Endothelial cell of hepatic sinusoid (primary cell): ENCODE measurements at regions not wholly inside any gene's neighbourhood (a gene's known extent, or its start where the extent isn't known, plus 50 kb on each side); places are given as distances from the start of the nearest gene placed in this dataset.

Source experiments
- in situ Hi-C: cut with HindIII; loops from 2 replicates; pipeline ENCODE4 v1.10.0; 2017; ENCODE audit warnings: low sequenced_read_pairs

DNA sequence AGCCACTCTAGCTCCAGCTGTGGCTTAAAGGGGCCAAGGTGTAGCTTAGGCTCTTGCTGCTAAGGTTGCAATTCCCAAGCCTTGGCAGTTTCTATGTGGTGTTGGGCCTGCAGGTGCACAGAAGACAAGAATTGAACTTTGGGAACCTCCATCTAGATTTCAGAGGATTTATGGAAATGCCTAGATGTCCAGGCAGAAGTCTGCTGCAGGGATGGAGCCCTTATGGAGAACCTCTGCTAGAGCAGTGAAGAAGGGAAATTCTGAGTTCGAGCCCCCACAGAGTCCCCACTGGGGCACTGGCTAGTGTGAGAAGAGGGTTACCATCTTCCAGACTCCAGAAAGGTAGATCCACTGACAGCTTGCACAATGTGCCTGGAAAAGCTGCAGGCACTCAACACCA lies 694.7 kb downstream of the SLC16A7 start:
- in situ Hi-C loops = no loop called here

DNA sequence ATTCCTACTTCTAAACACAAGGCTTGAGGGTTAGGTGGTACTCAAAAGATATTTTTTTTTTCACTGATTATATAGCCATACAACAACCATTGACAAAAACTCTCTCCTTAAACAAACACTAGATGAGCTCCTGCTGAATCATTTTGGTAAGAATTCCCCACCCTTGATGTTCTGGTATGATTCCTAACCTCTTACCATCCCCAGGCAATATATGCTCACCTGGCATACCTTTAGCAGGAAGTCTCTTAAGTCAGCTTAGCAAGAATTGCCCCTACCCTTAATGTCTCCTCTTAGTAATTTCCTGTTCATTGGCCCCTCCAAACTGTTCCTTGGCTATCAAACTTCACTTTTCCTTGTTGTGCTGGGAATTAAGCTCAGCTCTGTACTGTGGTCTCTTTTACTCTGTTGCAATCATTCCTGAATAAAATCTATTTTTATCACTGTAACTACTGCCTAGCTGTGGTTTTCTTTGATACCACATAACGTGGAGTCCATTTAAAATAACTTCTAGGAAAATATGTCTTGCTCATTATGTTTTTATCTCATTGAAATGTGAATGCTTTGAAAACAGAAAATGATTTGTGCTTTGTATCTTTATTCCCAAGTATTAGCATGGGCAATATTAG lies 712.6 kb downstream of the SLC16A7 start:
- in situ Hi-C loops = no loop called here

DNA sequence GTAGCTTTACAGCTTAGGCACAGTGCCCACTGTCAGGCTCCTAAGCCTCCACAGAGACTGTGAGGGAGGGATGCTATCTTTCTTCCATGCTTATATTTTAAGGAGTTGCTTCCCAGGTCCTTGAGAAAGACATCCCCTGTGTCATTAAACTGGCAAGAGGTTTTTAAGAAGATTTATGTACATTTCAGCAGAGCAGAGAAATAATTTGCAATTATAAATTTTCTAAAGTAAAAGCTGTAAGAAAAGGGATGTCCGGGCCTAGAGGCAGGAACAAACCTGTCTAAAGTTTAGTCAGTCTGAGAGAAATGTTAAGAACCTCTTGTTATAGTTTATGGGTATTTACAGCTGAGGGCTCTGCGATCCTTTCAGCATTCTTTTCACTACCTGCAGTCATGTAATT lies 716.1 kb downstream of the SLC16A7 start:
- in situ Hi-C loops = no loop called here

DNA sequence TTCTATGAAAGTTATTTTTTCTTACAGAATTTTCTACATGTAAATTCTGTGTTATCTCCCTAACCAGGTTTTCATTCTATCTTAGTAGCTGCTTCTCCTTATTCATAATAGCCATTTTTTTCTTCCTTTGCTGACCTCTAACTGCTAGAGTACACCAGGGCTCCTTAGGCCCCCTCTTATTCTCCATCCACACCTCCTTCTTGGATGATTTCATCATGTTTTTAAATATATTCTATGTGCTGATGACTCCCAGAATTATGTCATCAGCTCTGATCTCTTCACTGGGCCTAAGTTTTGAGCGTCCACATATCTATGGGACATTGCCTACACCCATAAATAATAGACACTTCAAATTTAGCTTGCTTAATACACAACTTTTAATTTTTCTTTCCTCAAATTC lies 721.5 kb downstream of the SLC16A7 start:
- in situ Hi-C loops = no loop called here

DNA sequence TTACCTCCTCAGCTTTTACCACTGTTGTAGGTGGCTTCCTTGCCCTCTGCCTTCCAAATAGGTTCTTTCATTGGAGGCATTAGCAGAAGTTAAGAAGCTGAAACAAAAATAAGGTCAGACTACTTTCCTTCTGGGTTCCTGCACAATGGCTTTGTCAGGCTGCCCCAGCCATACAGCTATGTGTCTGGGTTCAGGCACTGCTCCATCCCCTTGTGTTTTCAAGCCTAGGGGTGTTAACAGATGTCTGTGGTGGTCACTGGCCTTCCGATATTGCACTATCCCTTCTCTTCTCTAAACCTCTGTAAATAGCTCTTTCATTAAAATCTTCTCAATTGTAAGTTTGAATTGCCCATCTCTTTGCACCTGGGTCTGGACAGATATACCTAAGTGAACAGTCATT lies 728.9 kb downstream of the SLC16A7 start:
- in situ Hi-C loops = no loop called here

DNA sequence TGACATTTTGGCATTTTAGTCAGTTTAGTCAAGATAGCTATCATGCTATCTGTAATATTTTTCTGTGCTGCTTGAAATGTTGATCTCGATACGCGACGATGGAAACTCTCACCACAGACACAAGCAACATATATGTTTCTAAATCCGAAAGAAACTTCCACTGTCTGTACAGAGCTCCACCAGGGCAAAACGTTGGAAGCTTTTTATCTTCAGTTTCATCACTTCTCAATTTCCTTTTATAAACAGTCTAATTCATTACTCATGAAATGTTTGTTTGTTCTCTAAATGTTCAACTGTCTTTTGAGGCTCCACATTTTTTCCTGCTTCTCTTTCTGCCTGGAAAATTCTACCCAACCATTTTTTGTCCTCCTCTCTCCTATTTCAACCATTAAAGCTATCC lies 737.6 kb downstream of the SLC16A7 start:
- in situ Hi-C loops = no loop called here

DNA sequence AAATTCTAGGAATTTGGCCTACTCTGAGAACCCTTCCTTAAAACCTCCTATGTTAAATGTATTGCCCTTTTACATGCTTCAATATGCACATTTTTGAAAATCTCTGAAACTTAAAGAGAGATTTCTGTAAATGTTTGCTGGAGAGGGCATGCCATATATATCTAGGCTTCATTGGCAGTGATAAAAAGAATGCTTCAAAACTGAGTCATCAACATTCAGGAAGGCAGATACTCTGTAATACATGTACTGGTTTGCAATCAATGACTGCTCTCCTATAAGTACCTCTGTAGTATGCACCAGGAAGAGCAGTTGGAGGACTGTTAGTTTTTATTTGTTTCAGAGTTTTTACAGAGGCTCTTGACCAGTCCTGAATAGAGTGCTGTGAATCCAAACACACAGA lies 739.9 kb downstream of the SLC16A7 start:
- in situ Hi-C loops = no loop called here

DNA sequence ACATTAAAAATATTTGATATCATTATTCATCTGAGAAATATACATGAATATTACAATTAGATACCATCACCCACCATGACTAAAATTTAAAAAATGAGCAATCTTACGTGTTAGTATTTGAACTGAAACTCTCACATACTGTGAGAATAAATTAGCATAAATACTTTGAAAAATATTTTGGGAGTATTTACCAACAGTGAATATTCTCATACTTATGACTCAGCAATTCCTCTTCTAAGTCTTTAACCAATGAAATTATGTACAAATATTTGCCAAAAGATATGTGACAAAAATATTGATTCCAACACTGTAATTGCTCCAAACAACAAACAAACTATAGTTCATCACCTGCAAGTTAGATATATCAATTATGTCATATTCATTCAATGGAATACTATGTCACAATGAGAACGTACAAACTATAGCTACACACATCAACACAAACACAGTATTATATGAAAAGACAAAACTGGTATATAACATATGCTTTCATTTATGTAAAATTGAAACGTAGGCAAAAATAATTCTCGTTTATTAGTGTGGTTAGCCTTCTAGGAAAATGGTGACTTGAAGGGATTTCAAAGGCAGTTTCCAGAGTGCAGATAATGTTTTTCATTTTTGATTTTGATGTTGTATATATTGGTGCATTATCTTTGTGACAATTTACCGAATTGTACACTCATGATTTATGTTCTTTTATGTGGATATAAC lies 742.2 kb downstream of the SLC16A7 start:
- in situ Hi-C loops = no loop called here

DNA sequence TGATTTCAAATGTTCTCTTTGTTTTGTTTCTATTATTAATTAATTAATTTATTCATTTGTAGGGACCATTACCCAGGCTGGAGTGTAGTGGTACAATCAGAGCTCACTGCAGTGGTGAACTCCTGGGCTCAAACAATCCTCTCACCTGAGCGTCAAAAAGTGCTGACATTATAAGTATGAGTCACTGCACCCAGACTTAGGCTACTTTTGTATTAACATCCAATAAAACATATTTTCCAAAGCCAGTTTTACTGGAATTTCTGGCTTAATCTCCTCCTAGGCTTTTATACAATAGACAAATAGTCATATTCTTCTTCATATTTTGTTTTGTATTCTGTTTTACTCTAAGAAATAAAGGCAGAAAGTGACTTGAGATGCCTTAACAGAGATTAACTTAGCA lies 749.6 kb downstream of the SLC16A7 start:
- in situ Hi-C loops = no loop called here

DNA sequence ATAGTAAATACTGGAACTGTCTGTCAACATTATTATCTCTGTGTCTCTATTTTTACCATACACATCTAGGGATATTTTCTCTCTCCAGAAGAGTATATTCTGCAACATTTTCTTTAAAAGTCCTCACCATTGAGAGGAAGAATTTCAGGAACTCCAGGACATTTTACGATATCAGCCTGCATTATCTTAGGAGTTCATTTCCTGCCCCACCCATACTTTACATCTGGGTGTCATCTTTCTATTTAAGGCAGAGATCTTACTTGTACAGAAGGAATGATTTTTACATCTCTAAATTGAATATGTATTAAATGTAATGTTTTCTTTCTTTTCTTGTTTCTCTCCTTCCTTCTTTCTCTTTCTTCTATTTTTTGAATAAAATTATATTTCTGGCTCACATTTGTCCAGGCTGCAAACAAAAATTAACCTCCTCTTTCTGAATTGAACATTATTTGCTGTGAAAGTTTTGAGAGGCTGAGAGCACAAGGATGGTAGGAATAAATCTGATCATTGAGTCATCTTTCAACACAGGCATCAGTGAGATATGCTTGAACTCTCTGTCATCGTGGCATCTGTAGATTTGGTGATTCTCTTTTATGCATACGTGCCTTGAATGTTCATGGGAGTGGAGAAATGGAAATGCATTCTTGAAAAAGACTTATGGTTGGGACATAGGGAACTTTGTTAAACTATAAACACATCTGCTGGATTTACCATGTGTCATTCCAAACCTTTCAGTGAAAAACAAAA lies 753.6 kb downstream of the SLC16A7 start:
- in situ Hi-C loops = no loop called here

DNA sequence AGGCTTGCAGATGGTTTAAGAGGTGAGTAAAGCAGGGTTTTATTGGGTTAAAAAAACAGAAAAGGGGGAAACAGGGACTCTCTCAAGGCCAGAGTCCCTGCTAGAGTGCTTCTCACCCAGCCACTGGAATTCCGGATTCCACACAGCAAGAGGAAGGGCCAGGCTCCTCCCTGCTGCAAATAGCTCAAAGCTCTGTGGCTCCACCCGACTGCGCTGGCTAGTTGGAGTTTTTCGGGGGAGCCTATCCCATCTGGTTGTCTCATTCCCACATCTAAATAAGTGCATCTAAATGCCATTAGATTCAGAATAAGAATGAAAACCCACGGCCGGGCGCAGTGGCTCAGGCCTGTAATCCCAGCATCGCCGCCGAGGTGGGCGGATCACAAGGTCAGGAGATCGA lies 791.5 kb downstream of the SLC16A7 start:
- in situ Hi-C loops = loop anchor here (5.0 kb wide), 1 partner anchor 45 kb away; no protein-coding TSS in a partner anchor

DNA sequence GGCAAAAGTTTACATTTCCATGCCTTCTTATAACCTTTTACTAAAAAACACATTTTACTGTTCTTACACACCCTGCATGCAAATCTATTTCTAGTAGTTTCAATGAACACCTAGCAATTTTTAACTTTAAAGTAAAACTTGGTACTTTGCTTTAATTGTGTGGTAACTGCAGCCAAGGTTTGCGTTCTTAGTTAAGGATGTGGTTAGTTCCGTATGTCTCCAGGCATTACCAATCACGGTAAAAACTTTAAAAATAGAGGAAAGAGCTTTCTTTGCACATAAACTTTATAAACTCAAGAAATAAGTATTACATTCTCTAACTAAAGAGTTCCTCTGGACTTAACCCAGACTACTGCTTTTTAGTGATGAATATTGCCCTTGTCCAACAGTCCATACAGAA lies 795.2 kb downstream of the SLC16A7 start:
- in situ Hi-C loops = no loop called here

DNA sequence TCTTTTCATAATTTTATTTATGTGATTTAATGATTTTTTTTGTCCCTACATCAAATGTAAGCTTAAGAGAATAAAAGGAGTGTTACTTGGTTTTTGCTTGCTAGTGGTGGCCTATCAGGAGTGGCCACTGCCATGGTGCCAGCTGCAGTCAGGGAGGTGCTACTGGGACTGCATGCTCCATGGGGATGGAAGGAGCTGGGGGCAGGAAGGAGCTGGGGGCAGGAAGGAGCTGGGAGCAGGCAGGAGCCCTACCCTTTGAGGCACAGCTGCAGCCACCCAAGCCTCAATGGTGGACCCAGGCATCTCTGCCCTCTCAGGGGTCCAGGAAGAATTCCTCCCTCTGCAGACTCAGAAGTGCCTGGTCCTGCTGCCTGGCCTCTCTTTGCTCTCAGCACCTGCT lies 796.0 kb downstream of the SLC16A7 start:
- in situ Hi-C loops = no loop called here

DNA sequence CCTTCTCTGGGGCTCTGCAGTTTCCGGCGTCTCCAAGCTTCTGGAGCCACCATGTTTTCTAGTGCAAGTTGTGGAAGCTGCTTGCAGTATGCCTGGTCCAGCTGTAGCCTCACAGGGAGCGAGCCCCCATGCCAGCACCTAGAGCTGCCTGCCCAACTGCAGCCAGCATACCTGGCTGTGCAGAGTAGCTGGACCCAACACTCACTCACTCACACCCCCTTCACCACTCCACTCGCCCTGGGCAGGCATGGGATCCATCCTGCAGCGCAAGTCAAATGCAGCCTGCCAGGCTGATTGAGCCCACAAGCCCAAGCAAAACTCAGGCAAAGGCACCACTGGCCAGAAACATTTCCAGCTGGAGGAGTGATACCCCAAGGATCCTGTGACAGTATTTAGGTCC lies 797.3 kb downstream of the SLC16A7 start:
- in situ Hi-C loops = no loop called here

DNA sequence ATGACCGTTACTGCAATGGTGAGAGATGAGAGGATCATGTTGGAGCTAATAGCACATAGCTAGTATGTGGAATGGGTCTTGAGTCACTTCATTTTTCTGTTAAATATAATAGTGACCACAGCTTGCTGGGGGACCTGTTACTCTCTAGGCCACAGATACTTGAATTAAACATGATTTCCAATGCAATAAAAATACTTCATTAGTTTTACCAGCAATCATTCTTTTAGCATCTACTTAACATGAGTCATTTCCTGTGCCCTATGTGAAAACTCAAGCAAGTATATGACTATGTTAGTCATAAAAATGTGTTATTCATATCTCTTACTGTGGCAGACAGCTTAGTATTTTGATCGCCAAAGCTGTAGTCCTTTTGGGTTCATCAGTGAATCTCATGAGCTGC lies 798.8 kb downstream of the SLC16A7 start:
- in situ Hi-C loops = no loop called here

DNA sequence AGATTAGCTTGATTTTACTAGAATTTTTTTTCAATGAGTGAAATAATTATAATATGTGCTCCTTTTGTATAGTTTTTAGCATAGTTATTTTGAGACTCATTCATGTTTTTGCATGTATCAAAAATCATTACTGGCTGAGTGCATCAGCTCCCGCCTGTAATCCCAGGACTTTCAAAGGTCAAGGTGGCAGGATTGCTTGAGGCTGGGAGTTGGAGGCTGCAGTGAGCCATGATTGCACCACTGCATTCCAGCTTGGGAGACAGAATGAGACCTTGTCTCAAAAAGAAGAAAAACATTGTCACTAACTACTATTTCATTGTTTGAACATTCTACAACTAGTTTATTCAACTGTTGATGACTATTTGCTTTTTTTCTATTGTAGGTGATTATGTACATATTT lies 802.7 kb downstream of the SLC16A7 start:
- in situ Hi-C loops = no loop called here

DNA sequence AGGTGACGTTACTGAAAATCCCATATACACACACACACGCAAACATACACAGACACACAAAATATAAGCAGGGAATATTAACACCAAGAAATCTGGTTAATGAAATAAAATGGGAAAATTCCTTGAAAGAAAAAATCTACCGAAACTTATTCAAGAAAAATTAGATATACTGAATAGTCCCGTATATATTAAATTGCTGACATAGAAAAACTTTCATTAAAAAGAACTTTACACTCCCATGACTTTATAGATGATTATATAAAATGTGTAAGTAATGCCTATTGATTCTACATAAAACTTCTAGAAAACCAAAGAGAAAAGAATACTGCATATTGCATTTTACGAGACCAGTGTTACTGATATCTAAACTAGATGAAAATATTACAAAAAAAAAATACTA lies 803.2 kb downstream of the SLC16A7 start:
- in situ Hi-C loops = no loop called here

DNA sequence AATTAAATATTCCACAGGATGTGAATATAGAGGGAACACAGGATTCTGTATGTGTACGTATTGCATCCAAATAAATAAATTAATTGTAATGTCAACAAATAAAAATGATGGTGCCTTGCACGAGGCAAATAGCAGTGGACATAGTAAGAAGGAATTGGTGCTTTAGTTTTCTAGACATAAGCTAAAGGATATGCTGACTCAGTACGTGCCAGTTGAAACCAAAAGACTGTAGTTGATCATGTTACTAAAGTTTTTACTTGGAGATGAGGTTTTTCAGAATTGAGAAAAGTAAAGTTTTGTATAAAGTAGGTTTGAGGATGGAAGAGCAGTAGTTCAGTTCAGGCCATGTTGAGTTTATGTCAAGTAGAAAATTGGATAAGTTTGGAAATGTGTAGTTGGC lies 807.2 kb downstream of the SLC16A7 start:
- in situ Hi-C loops = no loop called here

DNA sequence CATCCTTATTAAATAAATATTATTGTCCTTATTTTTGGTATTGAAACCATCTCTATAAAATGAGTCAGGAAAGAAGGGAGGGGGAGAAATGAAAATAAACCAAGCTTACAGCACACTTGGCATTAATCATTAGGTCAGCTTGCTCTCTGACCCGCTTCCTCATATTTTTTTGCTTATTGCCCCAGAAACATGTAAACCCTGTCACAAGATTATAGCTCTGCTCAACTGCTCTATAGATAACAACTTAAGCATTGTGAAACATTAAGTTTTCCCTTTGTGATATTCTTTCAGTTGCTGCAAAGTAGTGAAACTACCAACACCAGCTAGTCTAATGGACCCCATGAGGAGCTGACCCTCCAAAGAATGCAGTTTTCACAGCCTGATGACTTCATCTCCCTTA lies 819.5 kb downstream of the SLC16A7 start:
- in situ Hi-C loops = no loop called here

DNA sequence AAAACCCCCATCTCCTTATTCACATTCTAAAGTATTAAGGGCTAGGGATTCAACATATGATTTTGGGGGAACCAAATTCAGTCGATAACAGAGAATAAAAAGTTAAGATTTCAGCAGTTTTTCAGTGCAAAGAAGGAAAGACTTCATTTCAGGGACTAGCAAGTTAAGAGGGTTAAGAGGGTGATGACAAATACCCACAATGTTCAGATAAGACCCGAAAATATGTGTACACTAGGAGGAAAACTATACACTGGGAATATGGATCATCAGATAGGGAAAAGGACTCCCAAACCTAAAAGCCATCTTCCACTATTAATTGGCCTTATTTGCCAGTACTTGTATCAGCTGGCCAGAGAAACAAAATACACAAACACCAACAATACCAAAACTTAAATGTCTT lies 824.2 kb downstream of the SLC16A7 start:
- in situ Hi-C loops = no loop called here

DNA sequence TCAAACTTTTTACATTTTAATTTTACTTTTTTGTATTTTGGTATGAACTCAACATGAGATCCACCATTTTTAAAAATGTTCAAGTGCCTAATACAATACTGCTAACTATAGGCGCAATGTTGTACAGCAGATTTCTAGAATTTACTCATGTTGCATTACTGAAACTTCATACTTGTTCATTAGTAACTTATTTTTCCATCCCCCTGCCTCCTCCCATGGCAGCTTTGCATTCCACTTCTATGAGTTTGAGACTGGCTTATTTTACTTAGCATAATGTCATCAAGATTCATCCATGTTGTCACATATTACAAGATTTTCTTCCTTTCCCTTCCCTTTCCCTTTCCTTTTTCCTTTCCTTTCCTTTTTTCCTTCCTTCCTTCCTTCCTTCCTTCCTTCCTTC lies 825.9 kb downstream of the SLC16A7 start:
- in situ Hi-C loops = no loop called here

DNA sequence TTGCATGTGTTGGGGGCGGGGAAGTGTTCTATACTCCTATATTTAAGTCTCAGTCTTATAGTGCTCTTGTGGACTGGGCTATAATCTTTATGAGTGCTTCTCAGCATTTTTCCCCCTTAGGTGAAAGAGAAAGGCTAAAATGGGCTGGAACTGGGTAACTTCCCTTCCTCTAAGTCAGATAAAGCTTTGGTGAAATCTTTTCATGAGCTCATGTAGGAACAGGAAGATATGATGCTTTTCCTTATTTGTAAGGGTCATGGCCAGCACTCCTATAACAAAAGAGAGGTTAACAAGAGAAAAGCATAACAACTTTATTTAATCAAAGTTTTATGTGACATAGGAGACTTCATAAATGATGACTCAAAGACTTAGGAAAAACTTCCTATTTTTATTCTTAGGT lies 841.5 kb downstream of the SLC16A7 start:
- in situ Hi-C loops = no loop called here
